ENCODE measurements at regions not wholly inside any gene's neighbourhood (a gene's known extent, or its start where the extent isn't known, plus 50 kb on each side); places are given as distances from the start of the nearest gene placed in this dataset.

DNA sequence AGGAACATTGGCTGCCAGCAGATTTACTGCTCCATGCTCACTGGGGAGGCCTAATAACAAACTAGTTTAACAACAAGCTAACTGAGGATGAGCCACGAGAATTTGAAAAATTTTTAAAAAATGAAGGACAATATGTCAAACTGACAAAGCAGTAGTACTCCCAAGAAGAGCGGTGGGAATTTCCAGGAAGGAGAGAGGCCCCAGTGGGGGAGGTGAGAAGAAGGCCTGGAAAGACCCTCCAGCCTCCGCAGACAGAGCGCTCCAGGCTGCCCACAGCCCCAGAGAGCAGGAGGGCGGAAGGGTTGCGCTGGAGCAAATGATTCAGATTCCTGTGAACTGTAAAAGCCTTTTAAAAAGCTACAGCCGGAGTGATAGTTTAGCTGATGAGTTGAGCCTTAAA is 78.5 kb downstream of the SIPA1L2 start:
- H3K4me3 ChIP-seq (replicated peaks in 1 of 2; ENCODE audit: low read depth in 2 of 2, low read length in 2 of 2), result no peak overlapping the region
- no peak for DNase-seq (ENCODE audit: low read depth in 2 of 2)
- TF ChIP-seq, protein P1, sequence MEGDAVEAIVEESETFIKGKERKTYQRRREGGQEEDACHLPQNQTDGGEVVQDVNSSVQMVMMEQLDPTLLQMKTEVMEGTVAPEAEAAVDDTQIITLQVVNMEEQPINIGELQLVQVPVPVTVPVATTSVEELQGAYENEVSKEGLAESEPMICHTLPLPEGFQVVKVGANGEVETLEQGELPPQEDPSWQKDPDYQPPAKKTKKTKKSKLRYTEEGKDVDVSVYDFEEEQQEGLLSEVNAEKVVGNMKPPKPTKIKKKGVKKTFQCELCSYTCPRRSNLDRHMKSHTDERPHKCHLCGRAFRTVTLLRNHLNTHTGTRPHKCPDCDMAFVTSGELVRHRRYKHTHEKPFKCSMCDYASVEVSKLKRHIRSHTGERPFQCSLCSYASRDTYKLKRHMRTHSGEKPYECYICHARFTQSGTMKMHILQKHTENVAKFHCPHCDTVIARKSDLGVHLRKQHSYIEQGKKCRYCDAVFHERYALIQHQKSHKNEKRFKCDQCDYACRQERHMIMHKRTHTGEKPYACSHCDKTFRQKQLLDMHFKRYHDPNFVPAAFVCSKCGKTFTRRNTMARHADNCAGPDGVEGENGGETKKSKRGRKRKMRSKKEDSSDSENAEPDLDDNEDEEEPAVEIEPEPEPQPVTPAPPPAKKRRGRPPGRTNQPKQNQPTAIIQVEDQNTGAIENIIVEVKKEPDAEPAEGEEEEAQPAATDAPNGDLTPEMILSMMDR (IDR thresholded peaks at IDR 0.05; ENCODE audit: low read depth, low read length), result no peak

DNA sequence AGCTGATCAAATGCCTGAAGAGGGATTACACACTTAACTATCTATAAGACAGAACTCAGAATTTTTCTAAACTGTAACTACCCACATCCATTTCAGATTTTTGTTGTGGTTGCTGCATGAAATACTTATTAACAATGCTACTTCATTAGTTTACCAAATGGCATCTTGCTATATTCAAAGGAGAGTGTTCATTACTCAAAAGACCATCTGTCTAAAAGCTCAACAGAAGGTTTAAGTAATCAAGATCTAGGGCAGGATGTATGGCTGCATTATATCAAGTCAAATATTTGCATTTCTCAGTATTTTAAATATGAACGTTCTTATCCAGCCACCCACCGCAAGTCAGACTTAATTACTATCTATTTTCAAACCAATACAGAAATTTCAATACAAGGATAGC is 79.9 kb downstream of the SIPA1L2 start:
- TF ChIP-seq, protein P1 (IDR thresholded peaks at IDR 0.05; ENCODE audit: low read depth, low read length), result no peak
- H3K4me3 ChIP-seq (replicated peaks in 1 of 2; ENCODE audit: low read depth in 2 of 2, low read length in 2 of 2), result no peak overlapping the region
- no peak for DNase-seq (ENCODE audit: low read depth in 2 of 2)

DNA sequence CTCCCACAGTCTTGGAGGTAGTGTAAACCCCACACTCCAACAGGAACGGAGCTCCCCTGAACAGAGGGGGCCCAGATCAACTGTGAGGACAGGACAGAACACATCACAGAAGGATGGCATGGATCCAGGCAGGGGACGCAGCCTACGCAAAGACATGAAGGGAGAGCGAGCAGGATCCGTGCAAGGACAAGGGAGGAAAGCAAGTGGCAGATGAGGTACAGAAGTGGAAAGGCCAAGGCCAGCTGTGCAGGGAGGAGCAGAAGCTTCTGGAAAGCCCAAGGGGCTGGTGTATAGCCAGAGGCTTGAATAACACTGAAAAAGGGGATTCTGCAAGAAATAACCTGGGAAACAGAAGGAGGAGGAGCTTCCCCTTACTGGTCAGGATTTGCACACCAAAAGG is 81.2 kb downstream of the SIPA1L2 start:
- H3K4me3 ChIP-seq (replicated peaks in 1 of 2; ENCODE audit: low read depth in 2 of 2, low read length in 2 of 2), result no peak overlapping the region
- no peak for DNase-seq (ENCODE audit: low read depth in 2 of 2)
- TF ChIP-seq, protein P1 (IDR thresholded peaks at IDR 0.05; ENCODE audit: low read depth, low read length), result no peak

DNA sequence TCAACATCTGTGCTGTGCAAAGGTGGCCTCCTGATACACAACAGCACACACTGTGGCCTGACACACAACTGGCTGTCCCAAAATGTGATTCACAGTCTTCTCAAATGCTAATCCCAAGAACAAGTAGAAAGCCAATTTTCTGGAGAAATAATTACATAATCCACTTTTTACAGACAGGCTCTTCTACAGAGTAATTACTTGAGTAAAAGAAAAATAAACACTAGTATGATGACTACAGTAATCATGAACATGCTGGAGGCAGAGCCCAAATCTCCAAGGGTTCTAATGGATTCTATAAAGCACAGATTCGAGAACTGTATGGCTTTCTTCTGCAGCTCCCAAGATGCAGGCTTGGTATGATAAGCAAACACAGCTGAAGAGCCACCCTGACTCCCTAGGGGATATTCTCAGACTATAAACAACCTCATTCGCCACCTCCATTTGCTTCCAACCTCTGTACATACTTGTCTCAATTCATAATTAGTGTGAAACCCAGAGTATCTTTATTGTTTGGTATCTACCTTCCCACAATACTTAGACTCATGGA is 81.9 kb downstream of the SIPA1L2 start:
- DNase-seq (ENCODE audit: low read depth in 2 of 2), result no peak
- no peak overlapping the region for H3K4me3 ChIP-seq (replicated peaks in 1 of 2; ENCODE audit: low read depth in 2 of 2, low read length in 2 of 2)
- TF ChIP-seq, protein P1 (IDR thresholded peaks at IDR 0.05; ENCODE audit: low read depth, low read length), result no peak

DNA sequence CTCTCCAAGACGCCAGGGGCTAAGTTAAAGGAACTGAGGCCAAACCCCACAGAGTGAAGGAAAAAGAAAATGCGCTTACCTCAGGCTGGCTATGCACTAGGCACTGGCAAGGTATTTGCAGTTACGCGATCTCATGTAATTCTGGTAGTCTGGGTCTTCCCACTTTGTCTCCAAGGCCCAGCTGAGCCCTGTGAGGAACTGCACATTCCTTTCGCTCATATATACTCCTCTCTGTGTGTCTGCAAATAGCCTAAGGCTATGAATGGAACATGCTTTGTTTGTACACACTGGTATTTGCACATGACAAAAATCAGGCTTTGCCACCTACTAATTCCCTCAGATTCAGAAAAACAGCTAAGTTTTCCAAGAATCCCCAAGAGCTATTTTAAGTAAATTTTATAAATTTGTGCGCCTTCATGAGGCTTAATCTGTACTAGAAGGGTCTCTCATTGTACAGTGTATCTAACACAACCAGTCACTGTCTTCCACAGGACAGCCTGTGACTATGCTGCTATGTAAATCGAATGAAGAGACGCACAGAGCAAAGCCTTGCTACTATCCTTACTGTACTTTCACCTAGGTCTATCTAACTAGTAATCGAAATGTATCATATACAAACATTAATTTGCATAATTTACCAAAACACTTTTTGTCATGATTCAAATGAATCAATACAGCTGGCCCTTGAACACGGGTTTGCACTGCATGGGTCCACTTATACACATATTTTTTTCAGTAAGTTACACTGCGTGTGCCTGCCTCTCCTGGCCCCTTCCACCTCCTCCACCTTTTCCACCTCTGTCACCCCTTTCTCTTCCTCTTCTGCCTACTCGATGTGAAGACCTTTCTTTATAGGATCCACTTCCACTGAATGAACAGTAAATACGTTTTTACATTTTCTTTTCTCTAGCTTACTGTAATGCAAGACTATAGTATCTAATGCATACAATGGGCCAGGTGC is 87.0 kb downstream of the SIPA1L2 start:
- no peak for DNase-seq (ENCODE audit: low read depth in 2 of 2)
- TF ChIP-seq, protein P1 (IDR thresholded peaks at IDR 0.05; ENCODE audit: low read depth, low read length), result no peak

DNA sequence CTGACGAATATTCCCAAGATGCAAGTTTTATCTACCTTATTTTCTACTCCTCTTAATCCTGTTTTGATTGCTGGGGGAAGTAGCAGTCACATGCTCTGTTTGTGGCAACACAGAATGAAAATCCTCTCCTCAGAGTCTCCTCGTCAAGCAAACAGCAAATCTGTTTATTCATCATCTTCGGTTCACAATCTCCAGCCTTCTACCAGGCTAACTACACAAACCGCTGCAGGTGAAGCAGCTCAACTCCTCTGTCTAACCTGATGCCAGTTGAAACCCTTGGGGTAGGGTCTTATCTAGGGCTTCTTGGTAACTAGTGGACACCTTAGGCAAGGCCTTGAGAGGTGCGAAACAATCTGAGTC is 91.0 kb downstream of the SIPA1L2 start:
- H3K4me3 ChIP-seq (replicated peaks in 1 of 2; ENCODE audit: low read depth in 2 of 2, low read length in 2 of 2), result no peak overlapping the region
- DNase-seq (ENCODE audit: low read depth in 2 of 2), result no peak
- TF ChIP-seq, protein P1 (IDR thresholded peaks at IDR 0.05; ENCODE audit: low read depth, low read length), result no peak

More for the DNA sequence above, 87.0 kb downstream of the SIPA1L2 start:
- H3K4me3 ChIP-seq (replicated peaks in 1 of 2; ENCODE audit: low read depth in 2 of 2, low read length in 2 of 2), result no peak overlapping the region

Measured in cardiac fibroblast (primary cell).